H1 (cell line): ENCODE measurements at regions not wholly inside any gene's neighbourhood (a gene's known extent, or its start where the extent isn't known, plus 50 kb on each side); places are given as distances from the start of the nearest gene placed in this dataset.

Experiments
- CTCF ChIA-PET: fragments of 300-600 bp; sonication (Branson Sonifier 250); formaldehyde crosslinking; loops from one replicate; lab custom pipeline; 2021; ENCODE audit not compliant: partially characterized antibody; lab: Charles Lee
- POLR2A ChIA-PET: fragments of 300-600 bp; sonication (Branson Sonifier 250); formaldehyde crosslinking; loops from one replicate; lab custom pipeline; 2021; ENCODE audit warnings: inconsistent platforms; ENCODE audit not compliant: partially characterized antibody; lab: Charles Lee
- DNase-seq, 2 experiments: peaks; one replicate each; pipeline versions ENCODE4 v3.0.0 to v3.0.0-alpha.2; 2010 to 2022; ENCODE audit warnings: low spot score in 2 of 2, low read depth in 1 of 2, mixed read lengths in 1 of 2
- FAIRE-seq: peaks from 2 replicates; lab custom pipeline; 2011; peaks lifted over from hg19 to GRCh38; lab: Jason Lieb, UNC
- H2AFZ ChIP-seq: 2 replicates; pipeline ENCODE4 v1.8.1; 2012; ENCODE audit warnings: low read length, inconsistent platforms
- H2AK5ac ChIP-seq: 2 replicates; pipeline ENCODE4 v1.6.1; 2013; ENCODE audit warnings: low read depth, low read length
- H2BK120ac ChIP-seq: replicated peaks from 2 replicates; pipeline ENCODE3; 2013; ENCODE audit warnings: low read depth, low read length, inconsistent platforms
- H2BK12ac ChIP-seq: 2 replicates; pipeline ENCODE4 v1.6.1; 2013; ENCODE audit warnings: low read depth, low read length
- H2BK15ac ChIP-seq: 2 replicates; pipeline ENCODE4 v1.6.1; 2013; ENCODE audit warnings: low read length
- H2BK20ac ChIP-seq: 2 replicates; pipeline ENCODE4 v1.6.1; 2013; ENCODE audit warnings: low read length
- H2BK5ac ChIP-seq: 2 replicates; pipeline ENCODE4 v1.6.1; 2013; ENCODE audit warnings: low read depth, low read length
- H3K14ac ChIP-seq: 2 replicates; pipeline ENCODE4 v1.6.1; 2013; ENCODE audit warnings: inconsistent platforms; ENCODE audit not compliant: insufficient read length
- H3K18ac ChIP-seq: 2 replicates; pipeline ENCODE4 v1.6.1; 2013; ENCODE audit warnings: low read length; ENCODE audit errors: extremely low read depth
- H3K23ac ChIP-seq: 2 replicates; pipeline ENCODE4 v1.6.1; 2013; ENCODE audit warnings: inconsistent platforms; ENCODE audit not compliant: insufficient read length
- H3K23me2 ChIP-seq: 2 replicates; pipeline ENCODE4 v1.6.1; 2013; ENCODE audit warnings: low read depth, low read length
- H3K27ac ChIP-seq: 2 replicates; pipeline ENCODE4 v1.6.1; 2011; ENCODE audit warnings: low read depth, low read length, inconsistent platforms
- H3K27me3 ChIP-seq, 4 experiments: replicated peaks in 1 of 4; 1 replicate in 1 of 4; 2 replicates in 3 of 4; pipeline versions ENCODE4 v1.6.1 to v1.8.1; 2011 to 2013; ENCODE audit warnings: low read length in 3 of 4, mild to moderate bottlenecking in 3 of 4, inconsistent platforms in 2 of 4, mixed read lengths in 2 of 4, moderate library complexity in 1 of 4; ENCODE audit not compliant: control insufficient read depth in 3 of 4, insufficient read depth in 3 of 4; ENCODE audit errors: extremely low read depth in 1 of 4
- H3K36me3 ChIP-seq, 4 experiments: 2 replicates each; pipeline versions ENCODE4 v1.6.1 to v1.8.1; 2011 to 2013; ENCODE audit warnings: mild to moderate bottlenecking in 4 of 4, low read length in 3 of 4, moderate library complexity in 2 of 4, control low read depth in 1 of 4, inconsistent platforms in 1 of 4; ENCODE audit not compliant: insufficient read depth in 4 of 4, control insufficient read depth in 2 of 4
- H3K4ac ChIP-seq: replicated peaks from 2 replicates; pipeline ENCODE3; 2013; ENCODE audit warnings: low read length, low read depth, mixed read lengths, inconsistent platforms; ENCODE audit not compliant: insufficient read length
- H3K4me1 ChIP-seq, 4 experiments: replicated peaks in 1 of 4; 1 replicate in 1 of 4; 2 replicates in 3 of 4; pipeline versions ENCODE4 v1.6.1 to v1.8.1; 2011 to 2013; ENCODE audit warnings: low read length in 3 of 4, inconsistent platforms in 2 of 4, mixed read lengths in 1 of 4; ENCODE audit not compliant: insufficient read depth in 4 of 4, control insufficient read depth in 3 of 4
- H3K4me2 ChIP-seq, 2 experiments: 2 replicates each; pipeline versions ENCODE4 v1.6.1 to v1.8.1; 2011 to 2013; ENCODE audit warnings: low read depth in 2 of 2, low read length in 2 of 2, control low read depth in 1 of 2, inconsistent platforms in 1 of 2, mild to moderate bottlenecking in 1 of 2; ENCODE audit not compliant: insufficient read depth in 1 of 2
- H3K4me3 ChIP-seq, 4 experiments: fragments of 200-600, 300-600 bp in 1 of 4; sonication (generic), shearing (Covaris generic), sonication (Bioruptor Twin) in 1 of 4; 2 replicates each; pipeline versions ENCODE4 v1.5.1 to v1.8.1; 2011 to 2016; ENCODE audit warnings: low read length in 4 of 4, low read depth in 3 of 4, control low read depth in 2 of 4, inconsistent platforms in 2 of 4, mild to moderate bottlenecking in 2 of 4, mixed read lengths in 1 of 4, moderate library complexity in 1 of 4; ENCODE audit not compliant: insufficient read depth in 2 of 4; ENCODE audit errors: extremely low read depth in 1 of 4
- H3K56ac ChIP-seq: replicated peaks from 2 replicates; pipeline ENCODE3; 2013; ENCODE audit warnings: low read depth, mild to moderate bottlenecking, mixed read lengths, low read length, inconsistent platforms; ENCODE audit not compliant: insufficient read length
- H3K79me1 ChIP-seq: 2 replicates; pipeline ENCODE4 v1.6.1; 2013; ENCODE audit warnings: low read depth, low read length, control low read depth
- H3K79me2 ChIP-seq, 2 experiments: 2 replicates each; pipeline versions ENCODE4 v1.6.1 to v1.8.1; 2012 to 2013; ENCODE audit warnings: low read length in 2 of 2, mild to moderate bottlenecking in 2 of 2, inconsistent platforms in 1 of 2; ENCODE audit not compliant: insufficient read depth in 2 of 2, control insufficient read depth in 1 of 2
- H3K9ac ChIP-seq, 4 experiments: replicated peaks in 1 of 4; 1 replicate in 1 of 4; 2 replicates in 3 of 4; pipeline versions ENCODE4 v1.6.1 to v1.8.1; 2011 to 2013; ENCODE audit warnings: low read depth in 3 of 4, low read length in 3 of 4, control low read depth in 2 of 4, mild to moderate bottlenecking in 2 of 4, moderate library complexity in 2 of 4, inconsistent platforms in 1 of 4; ENCODE audit errors: extremely low read depth in 1 of 4
- H3K9me3 ChIP-seq, 2 experiments: 2 replicates each; pipeline versions ENCODE4 v1.6.1 to v1.8.1; 2012 to 2013; ENCODE audit warnings: mild to moderate bottlenecking in 2 of 2, moderate library complexity in 2 of 2, control low read depth in 1 of 2, inconsistent platforms in 1 of 2, low read depth in 1 of 2, low read length in 1 of 2, mixed read lengths in 1 of 2; ENCODE audit not compliant: insufficient read depth in 2 of 2
- H4K20me1 ChIP-seq, 2 experiments: replicated peaks in 1 of 2; 2 replicates each; pipeline versions ENCODE3 to v1.8.1; 2011 to 2013; ENCODE audit warnings: inconsistent platforms in 2 of 2, low read length in 2 of 2, mild to moderate bottlenecking in 1 of 2; ENCODE audit not compliant: insufficient read depth in 2 of 2, control insufficient read depth in 1 of 2
- H4K5ac ChIP-seq: 2 replicates; pipeline ENCODE4 v1.6.1; 2013; ENCODE audit warnings: low read length, low read depth, mixed read lengths, inconsistent platforms; ENCODE audit not compliant: insufficient read length
- H4K8ac ChIP-seq: 2 replicates; pipeline ENCODE4 v1.8.0; 2013; ENCODE audit warnings: mild to moderate bottlenecking, moderate library complexity, low read length, inconsistent platforms; ENCODE audit not compliant: insufficient read depth; ENCODE audit errors: extremely low read depth
- H4K91ac ChIP-seq: replicated peaks from 2 replicates; pipeline ENCODE3; 2013; ENCODE audit warnings: low read length, mixed read lengths, inconsistent platforms; ENCODE audit not compliant: insufficient read length
- ATF2 ChIP-seq: IDR thresholded peaks from 2 replicates; pipeline ENCODE4 v1.6.1; 2012; ENCODE audit warnings: low read length, inconsistent platforms
- CEBPB ChIP-seq: IDR thresholded peaks from 2 replicates; pipeline ENCODE4 v1.6.1; 2012; ENCODE audit warnings: low read depth, low read length
- GABPA ChIP-seq: IDR thresholded peaks from 2 replicates; pipeline ENCODE4 v1.6.1; 2011; ENCODE audit warnings: mild to moderate bottlenecking, low read length, moderate library complexity, borderline replicate concordance; ENCODE audit not compliant: insufficient read depth
- HDAC2 ChIP-seq, 2 experiments: fragments of 300-600 bp in 1 of 2; sonication (generic) in 1 of 2; IDR thresholded peaks; 2 replicates each; pipeline ENCODE4 v1.6.1; 2011 to 2012; ENCODE audit warnings: low read depth in 2 of 2, low read length in 2 of 2, mild to moderate bottlenecking in 2 of 2, moderate library complexity in 2 of 2, borderline replicate concordance in 1 of 2, inconsistent platforms in 1 of 2
- KDM4A ChIP-seq: IDR thresholded peaks from one replicate; pipeline ENCODE4 v1.7.1; 2012; ENCODE audit warnings: low read depth, mild to moderate bottlenecking, moderate library complexity, low read length, inconsistent platforms; ENCODE audit not compliant: severe bottlenecking
- NANOG ChIP-seq: IDR thresholded peaks from 2 replicates; pipeline ENCODE4 v1.6.1; 2011; ENCODE audit warnings: low read length, low read depth, mild to moderate bottlenecking, inconsistent platforms; ENCODE audit not compliant: insufficient read depth, poor library complexity, severe bottlenecking
- PHF8 ChIP-seq: fragments of 200-600 bp; sonication (generic); conservative IDR thresholded peaks from 2 replicates; pipeline ENCODE4 v1.7.1; 2012; ENCODE audit warnings: low read depth, mild to moderate bottlenecking, inconsistent platforms, low read length, moderate library complexity
- POLR2A ChIP-seq, 2 experiments: IDR thresholded peaks; 1 replicate in 1 of 2; 2 replicates in 1 of 2; pipeline ENCODE4 v1.6.1; 2011; ENCODE audit warnings: low read depth in 2 of 2, low read length in 2 of 2, mild to moderate bottlenecking in 2 of 2; ENCODE audit errors: control extremely low read depth in 1 of 2
- RBBP5 ChIP-seq: IDR thresholded peaks from 2 replicates; pipeline ENCODE4 v1.7.1; 2012; ENCODE audit warnings: low read depth, mild to moderate bottlenecking, inconsistent platforms, low read length, moderate library complexity, borderline replicate concordance
- RFX5 ChIP-seq: IDR thresholded peaks from 2 replicates; pipeline ENCODE4 v1.6.1; 2011; ENCODE audit warnings: low read depth, low read length, improper control_type of control experiment, borderline replicate concordance
- TAF1 ChIP-seq: IDR thresholded peaks from 2 replicates; pipeline ENCODE4 v1.6.1; 2011; ENCODE audit warnings: mild to moderate bottlenecking, low read depth, low read length
- TEAD4 ChIP-seq: IDR thresholded peaks from 2 replicates; pipeline ENCODE4 v1.6.1; 2012; ENCODE audit warnings: low read depth, low read length, inconsistent platforms, mixed read lengths
- whole genome bisulfite sequencing, 2 experiments: shearing (Covaris generic) in 1 of 2; methylation state at CpG; one replicate each; pipeline versions ENCODE4 v1.1.6 to v1.1.7; 2013 to 2015; ENCODE audit warnings: low lambda C conversion rate in 2 of 2, mixed read lengths in 2 of 2, inconsistent platforms in 1 of 2, low coverage in 1 of 2, missing lambda C conversion rate in 1 of 2; ENCODE audit not compliant: insufficient replicate concordance in 2 of 2, insufficient coverage in 1 of 2, insufficient read length in 1 of 2; ENCODE audit errors: extremely low coverage in 1 of 2, missing lambda C conversion rate in 1 of 2; 5-methylcytosine and 5-hydroxymethylcytosine counted together

DNA sequence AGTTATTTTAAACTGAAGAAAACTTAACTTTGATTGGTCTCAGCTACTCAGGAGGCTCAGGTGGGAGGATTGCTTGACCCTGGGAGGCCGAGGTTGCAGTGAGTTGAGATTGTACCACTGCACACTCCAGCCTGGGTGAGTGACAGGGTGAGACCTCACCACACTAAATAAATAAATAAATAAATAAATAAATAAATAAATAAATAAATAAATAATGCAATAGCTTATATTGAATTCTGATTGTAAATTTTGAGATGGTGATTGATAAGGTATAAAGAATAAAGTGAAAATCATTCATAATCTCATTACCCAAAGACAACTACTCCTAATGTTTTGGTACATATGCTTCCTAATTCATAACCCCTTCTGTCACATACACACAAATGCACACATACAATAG lies 58.1 kb downstream of the TUBA3C start:
- no peak overlapping the region for H3K23ac ChIP-seq
- H3K27me3 ChIP-seq, result no peaks in the 10 kb centered on the region
- no peak overlapping the region for H2BK20ac ChIP-seq
- H3K79me1 ChIP-seq, result no peaks in the 10 kb centered on the region
- no peak overlapping the region for H2BK15ac ChIP-seq
- no peak overlapping the region for H3K4me3 ChIP-seq
- H3K79me2 ChIP-seq, result no peaks in the 10 kb centered on the region
- H3K14ac ChIP-seq, result no peak overlapping the region
- no peak overlapping the region for H3K9ac ChIP-seq
- H3K36me3 ChIP-seq, result no peaks in the 10 kb centered on the region; a peak in 1 of 8 replicates
- no peak overlapping the region for H4K8ac ChIP-seq
- no peak overlapping the region for H3K56ac ChIP-seq
- H3K9me3 ChIP-seq, result peaks cover 41 to 45% of the 10 kb centered on the region in 2 experiments
- no peak overlapping the region for H3K18ac ChIP-seq
- H2BK12ac ChIP-seq, result no peak overlapping the region
- H3K4me2 ChIP-seq, result no peak overlapping the region
- H2AFZ ChIP-seq, result no peak overlapping the region
- no peaks in the 10 kb centered on the region for H4K20me1 ChIP-seq
- CTCF ChIA-PET, result no interaction called here
- 83% methylated on average over 1 of the region's 1 CpG; no CpG with 5 or more reads in 1 of the 2 experiments for WGBS, 2 experiments
- H3K27ac ChIP-seq, result no peak overlapping the region
- H4K5ac ChIP-seq, result no peak overlapping the region
- no peak overlapping the region for H4K91ac ChIP-seq
- H3K4ac ChIP-seq, result no peak overlapping the region
- POLR2A ChIA-PET, result no interaction called here
- H3K4me1 ChIP-seq, result no peaks in the 10 kb centered on the region
- H2AK5ac ChIP-seq, result no peak overlapping the region
- no peak overlapping the region for H2BK5ac ChIP-seq
- DNase-seq (no peak), FAIRE-seq (no peak)
- H2BK120ac ChIP-seq, result no peak overlapping the region
- peaks cover 2% of the 10 kb centered on the region; the same call in 1 of the 2 replicates for H3K23me2 ChIP-seq
- TF ChIP-seq RBBP5 (no peak), NANOG (no peak), CEBPB (no peak), POLR2A (IDR thresholded peaks at IDR 0.05; ENCODE audit: control extremely low read depth in 1 of 2, low read depth in 2 of 2, low read length in 2 of 2) (no peak), HDAC2 (IDR thresholded peaks at IDR 0.05; ENCODE audit: borderline replicate concordance in 1 of 2, low read depth in 2 of 2, low read length in 2 of 2) (no peak), TAF1 (no peak), KDM4A (no peak), ATF2 (no peak), RFX5 (no peak), TEAD4 (no peak), PHF8 (no peak), GABPA (no peak)
